ENCODE measurements at regions not wholly inside any gene's neighbourhood (a gene's known extent, or its start where the extent isn't known, plus 50 kb on each side); places are given as distances from the start of the nearest gene placed in this dataset.
"Not testable (repeated sequence)": the region's sequence is repeated elsewhere in the genome, so short reads cannot be mapped to it uniquely, and the experiment has no call there.

DNA sequence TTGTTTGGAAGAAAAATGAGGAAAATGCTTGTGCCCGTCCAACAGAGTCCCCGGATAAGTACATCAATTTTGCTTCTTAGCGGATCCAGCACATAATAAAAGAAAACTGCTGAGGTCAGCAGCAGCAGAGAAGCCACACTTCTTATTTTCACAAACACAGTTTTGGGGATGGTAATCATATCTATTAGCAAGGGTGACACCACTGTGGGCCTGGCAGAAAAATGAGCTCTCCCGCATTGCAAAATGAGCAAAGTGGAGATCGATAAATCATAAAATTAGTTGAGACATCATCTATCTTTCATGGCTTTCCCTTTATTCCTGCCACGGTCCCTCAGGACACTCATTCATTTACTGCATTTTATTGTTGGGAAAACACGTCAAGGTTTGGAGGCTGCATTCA is 186.4 kb downstream of the NPIPA7 start:
- not testable (repeated sequence) for H3K4ac ChIP-seq (ENCODE audit: low read depth in 1 of 2, low read length in 2 of 2); H3K14ac ChIP-seq (ENCODE audit: low read length in 2 of 2); H2AK5ac ChIP-seq (ENCODE audit: low read length, severe bottlenecking); H4K91ac ChIP-seq (ENCODE audit: low read length); H2BK120ac ChIP-seq (ENCODE audit: low read depth, low read length); H2BK12ac ChIP-seq (ENCODE audit: low read length in 2 of 2); DNase-seq; H3K36me3 ChIP-seq (ENCODE audit: control insufficient read depth in 1 of 2, insufficient read depth in 2 of 2, low read depth in 1 of 2, low read length in 2 of 2); H3K27me3 ChIP-seq (ENCODE audit: control insufficient read depth in 1 of 2, insufficient read depth in 1 of 2, low read length in 2 of 2); H3K18ac ChIP-seq (ENCODE audit: low read depth in 1 of 2, low read length in 2 of 2); H4K8ac ChIP-seq (ENCODE audit: low read length); H2AFZ ChIP-seq (ENCODE audit: low read depth, low read length); H3K79me1 ChIP-seq (replicated peaks; ENCODE audit: low read length, poor library complexity, severe bottlenecking); H3K9me3 ChIP-seq (ENCODE audit: control insufficient read depth, low read length); H2BK5ac ChIP-seq (ENCODE audit: low read depth, low read length, poor library complexity, severe bottlenecking); H3K23ac ChIP-seq (ENCODE audit: low read length in 2 of 2); H3K4me3 ChIP-seq (ENCODE audit: insufficient read depth in 1 of 2, low read depth in 1 of 2, low read length in 2 of 2); H2BK15ac ChIP-seq (ENCODE audit: low read depth, poor library complexity, severe bottlenecking); H3K4me1 ChIP-seq (ENCODE audit: control insufficient read depth, insufficient read depth, low read depth, low read length); H3K9ac ChIP-seq (ENCODE audit: low read length); H3K4me2 ChIP-seq (ENCODE audit: low read length, poor library complexity, severe bottlenecking); H3K27ac ChIP-seq (ENCODE audit: low read length, poor library complexity, severe bottlenecking)
- no CpG with 5 or more reads among the region's 7 CpGs for WGBS

- H4K91ac ChIP-seq (ENCODE audit: low read length); H2BK12ac ChIP-seq (ENCODE audit: low read length in 2 of 2); H3K4ac ChIP-seq (ENCODE audit: low read depth in 1 of 2, low read length in 2 of 2); H3K4me2 ChIP-seq (ENCODE audit: low read length, poor library complexity, severe bottlenecking); H3K9ac ChIP-seq (ENCODE audit: low read length); H3K27me3 ChIP-seq (ENCODE audit: control insufficient read depth in 1 of 2, insufficient read depth in 1 of 2, low read length in 2 of 2); H2BK5ac ChIP-seq (ENCODE audit: low read depth, low read length, poor library complexity, severe bottlenecking); H3K4me1 ChIP-seq (ENCODE audit: control insufficient read depth, insufficient read depth, low read depth, low read length); H2BK120ac ChIP-seq (ENCODE audit: low read depth, low read length); H3K27ac ChIP-seq (ENCODE audit: low read length, poor library complexity, severe bottlenecking); DNase-seq; H2AK5ac ChIP-seq (ENCODE audit: low read length, severe bottlenecking); H3K9me3 ChIP-seq (ENCODE audit: control insufficient read depth, low read length); H3K36me3 ChIP-seq (ENCODE audit: control insufficient read depth in 1 of 2, insufficient read depth in 2 of 2, low read depth in 1 of 2, low read length in 2 of 2); H2AFZ ChIP-seq (ENCODE audit: low read depth, low read length); H3K23ac ChIP-seq (ENCODE audit: low read length in 2 of 2); H3K14ac ChIP-seq (ENCODE audit: low read length in 2 of 2); H4K8ac ChIP-seq (ENCODE audit: low read length); H2BK15ac ChIP-seq (ENCODE audit: low read depth, poor library complexity, severe bottlenecking); H3K4me3 ChIP-seq (ENCODE audit: insufficient read depth in 1 of 2, low read depth in 1 of 2, low read length in 2 of 2); H3K18ac ChIP-seq (ENCODE audit: low read depth in 1 of 2, low read length in 2 of 2); H3K79me1 ChIP-seq (replicated peaks; ENCODE audit: low read length, poor library complexity, severe bottlenecking): not testable (repeated sequence)
- WGBS: 57% methylated on average over 5 of the region's 5 CpGs
Measured at GRCh38 chr16:16570055-16570454, 191.1 kb downstream of the NPIPA7 start.

DNA sequence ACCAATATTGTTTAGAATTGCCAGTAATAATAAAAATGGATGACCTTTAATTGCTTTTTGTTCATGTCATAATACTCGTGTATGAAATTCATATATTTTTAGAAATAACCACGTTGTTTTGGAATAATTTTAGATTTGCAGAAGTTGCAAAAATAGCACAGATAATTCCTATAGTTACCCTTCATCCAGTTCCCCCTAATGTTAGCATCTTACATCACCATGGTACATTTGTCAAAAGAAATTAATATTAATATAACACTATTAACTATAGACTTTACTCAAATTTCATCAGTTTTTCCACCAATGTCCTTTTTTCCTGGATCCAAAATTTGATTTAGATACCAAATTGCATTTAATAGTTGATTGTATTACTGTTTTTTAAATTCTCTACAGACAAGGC is 191.9 kb downstream of the NPIPA7 start:
- not testable (repeated sequence) for H2BK120ac ChIP-seq (ENCODE audit: low read depth, low read length); H3K9me3 ChIP-seq (ENCODE audit: control insufficient read depth, low read length); H3K36me3 ChIP-seq (ENCODE audit: control insufficient read depth in 1 of 2, insufficient read depth in 2 of 2, low read depth in 1 of 2, low read length in 2 of 2); H3K4me3 ChIP-seq (ENCODE audit: insufficient read depth in 1 of 2, low read depth in 1 of 2, low read length in 2 of 2); H3K23ac ChIP-seq (ENCODE audit: low read length in 2 of 2); H2BK5ac ChIP-seq (ENCODE audit: low read depth, low read length, poor library complexity, severe bottlenecking); H4K8ac ChIP-seq (ENCODE audit: low read length); H2BK15ac ChIP-seq (ENCODE audit: low read depth, poor library complexity, severe bottlenecking); H3K27me3 ChIP-seq (ENCODE audit: control insufficient read depth in 1 of 2, insufficient read depth in 1 of 2, low read length in 2 of 2); H2AFZ ChIP-seq (ENCODE audit: low read depth, low read length); H3K14ac ChIP-seq (ENCODE audit: low read length in 2 of 2); H3K79me1 ChIP-seq (replicated peaks; ENCODE audit: low read length, poor library complexity, severe bottlenecking); DNase-seq; H3K4me2 ChIP-seq (ENCODE audit: low read length, poor library complexity, severe bottlenecking); H3K4ac ChIP-seq (ENCODE audit: low read depth in 1 of 2, low read length in 2 of 2); H2AK5ac ChIP-seq (ENCODE audit: low read length, severe bottlenecking); H4K91ac ChIP-seq (ENCODE audit: low read length); H3K9ac ChIP-seq (ENCODE audit: low read length); H2BK12ac ChIP-seq (ENCODE audit: low read length in 2 of 2); H3K4me1 ChIP-seq (ENCODE audit: control insufficient read depth, insufficient read depth, low read depth, low read length); H3K18ac ChIP-seq (ENCODE audit: low read depth in 1 of 2, low read length in 2 of 2); H3K27ac ChIP-seq (ENCODE audit: low read length, poor library complexity, severe bottlenecking)
- no CpG with 5 or more reads among the region's 2 CpGs for WGBS

DNA sequence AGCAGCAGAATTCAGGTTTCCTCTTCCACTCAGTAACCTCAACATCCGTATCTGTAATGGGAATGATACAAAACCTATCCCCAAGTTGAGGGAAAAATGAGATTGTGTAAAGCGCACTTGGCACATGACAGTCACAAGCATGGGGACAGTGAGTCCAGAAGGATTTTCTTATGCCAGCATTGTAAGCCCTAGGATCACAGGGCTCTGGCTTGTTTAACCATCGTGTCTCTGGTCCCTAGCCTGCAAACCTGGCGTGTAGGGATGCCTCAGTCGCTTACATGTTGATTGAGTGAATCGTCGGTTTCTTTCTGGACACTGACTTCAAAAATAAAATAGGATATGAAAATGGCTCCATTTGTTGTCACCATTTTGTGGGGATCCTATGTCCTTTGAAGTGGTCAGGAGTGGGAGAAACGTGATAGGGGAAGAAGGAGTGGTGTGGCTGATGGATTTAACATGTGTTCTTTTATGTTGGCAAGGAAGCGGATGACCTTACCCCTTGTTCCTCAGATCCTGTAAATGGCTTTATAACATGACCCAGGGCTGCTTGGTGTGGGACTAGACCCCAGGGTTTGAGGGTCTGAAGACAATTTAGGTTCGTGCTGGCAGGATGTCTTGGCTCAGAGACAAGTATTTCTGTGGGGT is 193.3 kb downstream of the NPIPA7 start:
- not testable (repeated sequence) for H4K91ac ChIP-seq (ENCODE audit: low read length); H3K9ac ChIP-seq (ENCODE audit: low read length); H3K4me2 ChIP-seq (ENCODE audit: low read length, poor library complexity, severe bottlenecking); H3K27me3 ChIP-seq (ENCODE audit: control insufficient read depth in 1 of 2, insufficient read depth in 1 of 2, low read length in 2 of 2); H3K27ac ChIP-seq (ENCODE audit: low read length, poor library complexity, severe bottlenecking); H2AK5ac ChIP-seq (ENCODE audit: low read length, severe bottlenecking); H3K23ac ChIP-seq (ENCODE audit: low read length in 2 of 2); H3K4me3 ChIP-seq (ENCODE audit: insufficient read depth in 1 of 2, low read depth in 1 of 2, low read length in 2 of 2); H2BK15ac ChIP-seq (ENCODE audit: low read depth, poor library complexity, severe bottlenecking); H3K4me1 ChIP-seq (ENCODE audit: control insufficient read depth, insufficient read depth, low read depth, low read length); H2BK120ac ChIP-seq (ENCODE audit: low read depth, low read length); H2AFZ ChIP-seq (ENCODE audit: low read depth, low read length); H3K18ac ChIP-seq (ENCODE audit: low read depth in 1 of 2, low read length in 2 of 2); H3K4ac ChIP-seq (ENCODE audit: low read depth in 1 of 2, low read length in 2 of 2); H2BK5ac ChIP-seq (ENCODE audit: low read depth, low read length, poor library complexity, severe bottlenecking); H3K9me3 ChIP-seq (ENCODE audit: control insufficient read depth, low read length); H3K79me1 ChIP-seq (replicated peaks; ENCODE audit: low read length, poor library complexity, severe bottlenecking); DNase-seq; H4K8ac ChIP-seq (ENCODE audit: low read length); H2BK12ac ChIP-seq (ENCODE audit: low read length in 2 of 2); H3K14ac ChIP-seq (ENCODE audit: low read length in 2 of 2); H3K36me3 ChIP-seq (ENCODE audit: control insufficient read depth in 1 of 2, insufficient read depth in 2 of 2, low read depth in 1 of 2, low read length in 2 of 2)
- no CpG with 5 or more reads among the region's 10 CpGs for WGBS
